Activated CD8-positive, alpha-beta T cell treated with anti-CD3 and anti-CD28 coated beads for 36 hours (primary cell): ENCODE measurements at regions not wholly inside any gene's neighbourhood (a gene's known extent, or its start where the extent isn't known, plus 50 kb on each side); places are given as distances from the start of the nearest gene placed in this dataset.

Source experiments
- ATAC-seq: fragments of 200-7000 bp; cut with Tn5 transposase; one replicate; pipeline ENCODE4 v1.10.0; 2021; ENCODE audit warnings: mild to moderate bottlenecking, moderate library complexity
- CTCF ChIA-PET: fragments of 350-600 bp; sonication (Branson Sonifier 250); formaldehyde crosslinking; loops from one replicate; lab custom pipeline; 2021; ENCODE audit warnings: antibody characterized with exemption; lab: Charles Lee
- POLR2A ChIA-PET: fragments of 350-600 bp; sonication (Branson Sonifier 250); formaldehyde crosslinking; loops from one replicate; lab custom pipeline; 2021; ENCODE audit warnings: antibody characterized with exemption; lab: Charles Lee
- DNase-seq: peaks from one replicate; pipeline ENCODE4 v3.0.0-alpha.2; 2020
- H3K27ac Mint-ChIP-seq: one replicate; pipeline ENCODE4 v1.8.0; 2021; ENCODE audit warnings: mild to moderate bottlenecking, mixed read lengths
- H3K27me3 Mint-ChIP-seq: one replicate; pipeline ENCODE4 v1.8.0; 2021; ENCODE audit warnings: mixed read lengths
- H3K36me3 Mint-ChIP-seq: one replicate; pipeline ENCODE4 v1.8.0; 2021; ENCODE audit warnings: low read depth, mixed read lengths
- H3K4me1 Mint-ChIP-seq: one replicate; pipeline ENCODE4 v1.8.0; 2021; ENCODE audit warnings: low read depth, mixed read lengths
- H3K4me3 Mint-ChIP-seq: one replicate; pipeline ENCODE4 v1.8.0; 2021; ENCODE audit warnings: mild to moderate bottlenecking, moderate library complexity, mixed read lengths
- H3K9me3 Mint-ChIP-seq: one replicate; pipeline ENCODE4 v1.8.0; 2021; ENCODE audit warnings: mixed read lengths
- intact Hi-C: fragments of 100-400 bp; cut with micrococcal nuclease; formaldehyde crosslinking; loops from one replicate; pipeline ENCODE4 v1.10.0; 2022
- TF ChIP-seq, protein P1 (sequence below): fragments of 200-600 bp; IDR thresholded peaks from one replicate; pipeline ENCODE4 v1.8.0; 2022; ENCODE audit warnings: antibody characterized with exemption, mild to moderate bottlenecking

DNA sequence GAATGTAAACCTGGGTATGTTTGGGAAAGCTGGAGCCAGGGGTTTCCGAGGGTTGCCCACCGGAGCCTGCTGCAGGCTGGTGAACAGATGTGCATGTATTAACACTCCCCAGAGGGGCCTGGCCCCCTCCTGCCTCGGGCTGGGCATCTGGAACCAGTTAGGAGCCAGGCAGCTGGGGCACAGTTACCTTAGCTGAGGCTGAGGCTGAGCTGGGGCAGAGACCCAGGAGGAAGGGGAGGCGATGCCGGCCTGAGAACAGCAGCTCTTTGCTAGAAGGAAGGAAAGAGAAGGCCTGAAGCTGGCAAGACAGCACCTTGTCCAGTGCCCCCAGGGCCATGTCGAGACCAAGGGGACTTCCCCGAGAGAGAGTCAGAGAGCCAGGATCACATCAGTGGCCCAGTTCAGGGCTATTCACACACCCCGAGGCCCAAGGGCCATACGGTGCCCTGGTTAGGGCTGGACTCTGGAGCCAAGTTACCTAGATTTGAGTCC lies 65.8 kb downstream of the RMI2 start:
- H3K4me1 Mint-ChIP-seq: no peaks in the 10 kb centered on the region
- TF ChIP-seq, protein P1, sequence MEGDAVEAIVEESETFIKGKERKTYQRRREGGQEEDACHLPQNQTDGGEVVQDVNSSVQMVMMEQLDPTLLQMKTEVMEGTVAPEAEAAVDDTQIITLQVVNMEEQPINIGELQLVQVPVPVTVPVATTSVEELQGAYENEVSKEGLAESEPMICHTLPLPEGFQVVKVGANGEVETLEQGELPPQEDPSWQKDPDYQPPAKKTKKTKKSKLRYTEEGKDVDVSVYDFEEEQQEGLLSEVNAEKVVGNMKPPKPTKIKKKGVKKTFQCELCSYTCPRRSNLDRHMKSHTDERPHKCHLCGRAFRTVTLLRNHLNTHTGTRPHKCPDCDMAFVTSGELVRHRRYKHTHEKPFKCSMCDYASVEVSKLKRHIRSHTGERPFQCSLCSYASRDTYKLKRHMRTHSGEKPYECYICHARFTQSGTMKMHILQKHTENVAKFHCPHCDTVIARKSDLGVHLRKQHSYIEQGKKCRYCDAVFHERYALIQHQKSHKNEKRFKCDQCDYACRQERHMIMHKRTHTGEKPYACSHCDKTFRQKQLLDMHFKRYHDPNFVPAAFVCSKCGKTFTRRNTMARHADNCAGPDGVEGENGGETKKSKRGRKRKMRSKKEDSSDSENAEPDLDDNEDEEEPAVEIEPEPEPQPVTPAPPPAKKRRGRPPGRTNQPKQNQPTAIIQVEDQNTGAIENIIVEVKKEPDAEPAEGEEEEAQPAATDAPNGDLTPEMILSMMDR: no peak

DNA sequence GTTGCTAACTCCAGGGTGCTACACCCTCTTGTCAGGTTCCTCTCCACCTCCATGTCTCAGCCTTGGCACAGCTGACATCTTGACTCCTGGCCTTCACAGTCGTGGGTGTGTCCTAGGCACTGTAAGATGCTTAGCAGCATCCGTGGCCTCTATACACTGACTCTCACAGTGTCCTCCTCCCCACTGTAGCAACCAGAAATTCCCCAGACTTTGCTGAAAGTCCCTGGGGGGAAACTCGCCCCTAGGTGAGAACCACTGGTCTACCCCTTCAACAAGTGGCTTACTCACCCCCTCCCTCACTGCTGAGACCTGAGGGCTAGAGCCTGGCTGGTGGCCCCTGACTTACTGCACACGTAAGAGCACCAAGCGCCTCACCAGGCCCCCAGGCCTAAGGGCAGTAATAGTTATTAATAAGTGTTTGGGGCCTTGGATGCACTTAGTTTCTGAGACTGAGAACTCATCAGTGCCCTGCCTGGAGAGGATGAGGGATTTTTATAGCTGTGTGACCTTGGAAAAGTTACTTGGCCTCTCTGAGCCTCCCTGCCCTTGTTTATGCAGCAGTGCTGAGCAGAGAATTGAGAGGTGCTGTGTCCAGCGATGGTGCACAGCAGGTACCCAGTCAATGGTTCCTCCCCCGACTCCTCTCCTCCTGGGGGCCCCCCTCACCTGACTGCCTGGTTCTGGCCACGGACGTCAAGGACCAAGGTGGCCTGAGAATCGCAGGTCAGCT lies 67.1 kb downstream of the RMI2 start:
- Mint-ChIP-seq H3K4me1 (no peaks in the 10 kb centered on the region), H3K27me3 (no peaks in the 10 kb centered on the region), H3K27ac (no peak overlapping the region), H3K4me3 (no peak overlapping the region), H3K36me3 (no peaks in the 10 kb centered on the region), H3K9me3 (no peaks in the 10 kb centered on the region)
- ChIA-PET CTCF (interaction anchor here (1.2 to 1.4 kb wide), 2 partner anchors 16 to 302 kb away, joined by 3 to 6 read pairs; no protein-coding TSS in a partner anchor), POLR2A (interaction anchor here (0.6 kb wide), 1 partner anchor 410 kb away, joined by 3 read pairs; no protein-coding TSS in a partner anchor)
- TF ChIP-seq, protein P1: no peak
- peak; percentile 55 for ATAC-seq
- intact Hi-C loops: no loop called here
- DNase-seq: peak; percentile 8

More for the DNA sequence above, 65.8 kb downstream of the RMI2 start:
- ATAC-seq (no peak), DNase-seq (no peak)
- Mint-ChIP-seq H3K36me3 (no peaks in the 10 kb centered on the region), H3K4me3 (no peak overlapping the region), H3K9me3 (no peaks in the 10 kb centered on the region), H3K27ac (no peak overlapping the region), H3K27me3 (no peaks in the 10 kb centered on the region)
- CTCF ChIA-PET: interaction anchor here (1.3 to 7.4 kb wide), 3 partner anchors 15 to 303 kb away, joined by 3 to 89 read pairs (median 54); no protein-coding TSS in a partner anchor
- POLR2A ChIA-PET: interaction anchor here (0.8 kb wide), 1 partner anchor 126 kb away, joined by 3 read pairs; no protein-coding TSS in a partner anchor
- intact Hi-C loops: no loop called here

DNA sequence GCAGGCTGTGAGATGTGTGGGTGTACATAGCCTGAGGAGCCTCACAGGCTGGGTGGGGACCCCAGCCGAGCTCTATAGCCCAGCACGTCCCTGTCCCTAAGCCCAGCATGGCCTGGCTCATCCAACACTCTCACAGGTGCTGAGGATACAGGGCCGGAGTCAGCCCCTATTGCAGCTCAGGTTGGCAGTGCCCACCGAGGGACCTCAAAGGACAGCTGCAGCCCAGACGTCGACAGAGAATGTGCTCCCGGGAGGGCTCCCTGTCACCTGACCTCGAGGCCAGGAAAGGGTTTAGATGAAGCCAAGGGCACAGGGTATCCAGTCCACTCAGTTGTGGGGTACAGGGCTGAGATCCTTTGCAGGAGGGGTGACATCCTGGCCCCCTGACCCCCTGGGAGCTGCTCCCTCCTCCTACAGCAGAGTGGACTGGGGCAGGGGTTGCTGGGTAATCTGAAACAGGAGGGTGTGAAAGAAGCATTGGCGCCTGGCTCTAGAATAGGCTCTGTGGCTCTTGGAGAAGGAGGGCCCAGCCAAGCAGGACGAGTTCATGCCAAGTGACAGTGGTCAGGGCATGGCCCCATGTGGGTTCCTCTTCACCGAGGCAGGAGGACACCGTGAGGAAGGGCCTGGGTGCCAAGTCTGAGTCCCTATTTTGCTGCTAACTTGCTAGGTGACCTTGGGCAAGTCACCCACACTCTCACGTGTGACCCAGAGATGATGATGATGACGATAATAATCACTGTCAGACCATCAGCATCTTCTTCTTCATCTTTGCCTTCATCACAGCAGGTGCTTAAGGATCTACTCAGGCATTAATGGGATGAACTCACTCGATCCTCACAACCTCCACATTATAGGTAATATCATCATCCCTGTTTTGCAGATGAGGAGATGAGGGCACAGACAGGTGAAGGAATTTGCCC lies 68.0 kb downstream of the RMI2 start:
- Mint-ChIP-seq H3K27ac (no peak overlapping the region), H3K9me3 (no peaks in the 10 kb centered on the region), H3K27me3 (no peaks in the 10 kb centered on the region), H3K4me3 (no peak overlapping the region), H3K4me1 (no peaks in the 10 kb centered on the region), H3K36me3 (no peaks in the 10 kb centered on the region)
- CTCF ChIA-PET: interaction anchor here (1.2 to 1.4 kb wide), 2 partner anchors 17 to 301 kb away, joined by 3 to 6 read pairs; no protein-coding TSS in a partner anchor
- POLR2A ChIA-PET: no interaction called here
- no peak for DNase-seq
- no peak for ATAC-seq
- intact Hi-C loops: no loop called here
- TF ChIP-seq, protein P1: no peak

DNA sequence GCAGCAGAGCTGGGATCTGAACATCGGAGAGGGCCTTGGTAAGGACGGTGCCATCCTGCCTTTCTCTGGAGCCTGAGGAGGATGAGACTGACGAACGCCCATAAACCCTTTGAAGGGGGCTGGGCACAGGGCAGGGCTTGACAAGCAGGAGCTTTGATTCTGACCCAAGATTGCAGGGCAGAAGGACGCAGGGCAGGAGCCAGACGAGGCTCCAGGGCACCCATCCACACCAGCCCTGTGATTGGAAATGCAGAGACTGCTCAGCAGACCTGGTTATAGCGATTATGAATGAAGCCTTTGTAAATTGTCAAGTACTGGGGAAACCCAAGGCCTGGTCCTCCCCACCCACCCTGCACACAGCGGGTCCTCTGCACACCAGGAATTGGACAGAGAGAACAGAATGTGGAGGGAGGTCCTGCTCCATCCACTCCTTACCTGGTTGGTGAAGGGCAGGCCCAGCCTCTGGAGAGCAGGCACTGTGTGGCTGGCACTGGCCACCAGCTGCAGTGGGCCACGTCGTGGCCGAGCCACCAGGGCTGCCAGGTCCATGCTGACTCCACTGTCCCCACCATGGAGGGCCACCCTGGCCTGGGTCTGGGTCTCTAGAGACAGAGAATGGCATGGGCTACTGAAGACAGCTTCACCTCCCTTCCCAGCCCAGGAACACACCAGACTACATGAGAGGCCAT lies 68.8 kb downstream of the RMI2 start:
- Mint-ChIP-seq H3K27me3 (no peaks in the 10 kb centered on the region), H3K4me1 (no peaks in the 10 kb centered on the region), H3K9me3 (no peaks in the 10 kb centered on the region), H3K27ac (no peak overlapping the region), H3K36me3 (no peaks in the 10 kb centered on the region), H3K4me3 (no peak overlapping the region)
- DNase-seq (no peak), ATAC-seq (no peak)
- ChIA-PET POLR2A (interaction anchor here (1.1 kb wide), 1 partner anchor 449 kb away, joined by 3 read pairs; no protein-coding TSS in a partner anchor), CTCF (interaction anchor here (1.2 kb wide), 1 partner anchor 300 kb away, joined by 3 read pairs; no protein-coding TSS in a partner anchor)
- TF ChIP-seq, protein P1: no peak
- intact Hi-C loops: no loop called here
